Inferior parietal cortex (tissue), 1 donor: ENCODE measurements at regions not wholly inside any gene's neighbourhood (a gene's known extent, or its start where the extent isn't known, plus 50 kb on each side); places are given as distances from the start of the nearest gene placed in this dataset.
"Not testable (repeated sequence)": the region's sequence is repeated elsewhere in the genome, so short reads cannot be mapped to it uniquely, and the experiment has no call there.

Experiments used
- DNase-seq: peaks from one replicate; pipeline ENCODE4 v3.0.0-alpha.2; 2016; ENCODE audit errors: extremely low spot score

GRCh38 chr10:20616056-20616671 is 280.9 kb downstream of the NEBL start:
- DNase-seq, result no peak

- DNase-seq, result no peak
These were observed 281.7 kb downstream of the NEBL start for GRCh38 chr10:20615395-20615794.

GRCh38 chr10:20614911-20615310 is 282.2 kb downstream of the NEBL start:
- DNase-seq, result no peak

GRCh38 chr10:20608503-20608902 is 288.6 kb downstream of the NEBL start:
- no peak for DNase-seq

GRCh38 chr10:20606985-20607384 is 290.1 kb downstream of the NEBL start:
- no peak for DNase-seq

- DNase-seq, result no peak
These were observed 295.1 kb downstream of the NEBL start for GRCh38 chr10:20601941-20602461.

GRCh38 chr10:20598590-20598989 is 298.5 kb downstream of the NEBL start:
- peak; percentile 12 for DNase-seq

GRCh38 chr10:20596911-20597310 is 300.2 kb downstream of the NEBL start:
- DNase-seq, result peak; percentile 21

- no peak for DNase-seq
These were observed 300.9 kb downstream of the NEBL start for GRCh38 chr10:20596065-20596755.

- DNase-seq, result no peak
These were observed 303.5 kb downstream of the NEBL start for GRCh38 chr10:20593649-20594048.

- DNase-seq, result no peak
These were observed 315.1 kb downstream of the NEBL start for GRCh38 chr10:20582041-20582440.

- no peak for DNase-seq
These were observed 323.2 kb downstream of the NEBL start for GRCh38 chr10:20573924-20574323.

GRCh38 chr10:20555990-20556389 is 341.1 kb downstream of the NEBL start:
- DNase-seq, result not testable (repeated sequence)

- no peak for DNase-seq
These were observed 344.7 kb downstream of the NEBL start for GRCh38 chr10:20552382-20552781.

- no peak for DNase-seq
These were observed 345.4 kb downstream of the NEBL start for GRCh38 chr10:20551761-20552160.

- peak; percentile 17 for DNase-seq
These were observed 360.9 kb downstream of the NEBL start for GRCh38 chr10:20535897-20536881.

- DNase-seq, result not testable (repeated sequence)
These were observed 365.7 kb downstream of the NEBL start for GRCh38 chr10:20531241-20531883.

- no peak for DNase-seq
These were observed 375.9 kb downstream of the NEBL start for GRCh38 chr10:20521186-20521585.

- DNase-seq, result no peak
These were observed 381.5 kb downstream of the NEBL start for GRCh38 chr10:20515654-20516053.

GRCh38 chr10:20512631-20513030 is 384.5 kb downstream of the NEBL start:
- no peak for DNase-seq

- no peak for DNase-seq
These were observed 388.2 kb downstream of the NEBL start for GRCh38 chr10:20508921-20509320.
